GM13976 (cell line): ENCODE measurements at regions not wholly inside any gene's neighbourhood (a gene's known extent, or its start where the extent isn't known, plus 50 kb on each side); places are given as distances from the start of the nearest gene placed in this dataset.

Source experiments
- DNase-seq: peaks from one replicate; pipeline ENCODE4 v3.0.0; 2012; ENCODE audit warnings: low spot score
- CTCF ChIP-seq: IDR thresholded peaks from 2 replicates; pipeline ENCODE4 v1.5.1; 2012; ENCODE audit warnings: borderline replicate concordance, mild to moderate bottlenecking; ENCODE audit not compliant: insufficient read depth; ENCODE audit errors: extremely low read depth, missing control alignments, control extremely low read depth
- in situ Hi-C: fragments of 300-500 bp; cut with MboI; formaldehyde crosslinking; loops from one replicate; pipeline ENCODE4 v1.12.0; 2022; ENCODE audit warnings: low sequenced_read_pairs, mixed read lengths, inconsistent platforms; ENCODE audit not compliant: unreplicated experiment

- DNase-seq, result no peak
- no peak for TF ChIP-seq CTCF
- in situ Hi-C loops, result no loop called here
Observed at GRCh38 chr15:23983500-23984259, 296.6 kb upstream of the NDN start.

DNA sequence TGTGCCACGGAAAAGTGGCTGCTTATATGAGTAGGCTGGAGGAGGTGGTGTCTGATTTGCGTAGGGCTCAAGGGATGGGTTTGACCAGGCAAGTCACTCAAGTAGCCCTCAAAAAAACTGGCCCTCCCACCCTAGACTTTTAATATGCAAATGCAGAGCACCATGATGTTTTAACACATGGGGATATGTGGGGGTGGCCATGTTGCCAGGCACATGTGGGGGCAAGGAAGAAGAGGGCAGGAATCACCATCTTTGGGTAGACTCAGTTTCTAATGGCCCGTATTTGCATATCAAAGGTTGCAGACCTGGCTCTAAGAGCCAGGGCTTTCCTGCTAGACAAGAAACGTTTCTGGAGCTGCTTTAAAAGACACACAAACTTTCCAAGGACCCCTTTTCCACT is 307.2 kb upstream of the NDN start:
- DNase-seq, result no peak
- in situ Hi-C loops, result no loop called here
- no peak for TF ChIP-seq CTCF

DNA sequence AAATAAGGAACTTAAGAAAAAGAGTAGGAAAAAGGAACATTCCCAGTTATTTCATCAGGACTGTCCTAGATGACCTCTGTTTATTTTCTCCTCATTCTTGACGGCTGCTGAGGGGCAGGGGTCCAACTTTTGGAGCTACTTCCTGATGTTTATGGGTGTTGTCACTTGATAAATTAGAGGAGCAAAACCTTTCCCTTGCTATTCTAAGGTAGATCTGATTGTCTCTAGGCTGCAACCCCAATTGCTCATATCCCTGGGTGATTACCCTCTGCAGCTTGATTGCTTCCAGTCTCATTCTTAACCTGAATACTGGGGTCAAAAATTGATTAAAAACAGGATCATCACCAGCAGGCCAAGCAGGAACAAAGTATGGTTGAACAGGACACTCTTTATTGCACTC is 311.0 kb upstream of the NDN start:
- DNase-seq, result no peak
- no peak for TF ChIP-seq CTCF
- in situ Hi-C loops, result no loop called here

- DNase-seq, result no peak
- TF ChIP-seq CTCF, result no peak
- in situ Hi-C loops, result no loop called here
Observed at GRCh38 chr15:24008476-24008875, 321.4 kb upstream of the NDN start.

DNA sequence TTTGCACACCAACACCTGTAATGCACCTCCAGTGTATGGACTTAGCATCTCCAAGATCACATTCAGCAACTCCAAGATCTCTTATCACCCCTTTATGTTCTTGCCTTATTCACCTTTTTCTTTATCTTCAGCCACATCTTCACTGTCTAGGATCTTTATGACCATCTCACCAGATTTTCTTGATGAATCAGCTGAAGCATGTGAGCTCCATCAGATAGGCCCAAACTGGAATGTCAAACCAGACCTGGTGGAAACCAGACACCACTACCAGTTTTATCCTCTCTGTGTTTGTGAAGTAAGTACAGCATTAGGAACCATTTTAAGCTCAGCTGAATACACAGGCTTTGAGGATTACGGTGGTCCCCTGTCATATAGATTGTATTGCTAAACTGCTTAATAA is 330.4 kb upstream of the NDN start:
- no peak for TF ChIP-seq CTCF
- in situ Hi-C loops, result no loop called here

DNA sequence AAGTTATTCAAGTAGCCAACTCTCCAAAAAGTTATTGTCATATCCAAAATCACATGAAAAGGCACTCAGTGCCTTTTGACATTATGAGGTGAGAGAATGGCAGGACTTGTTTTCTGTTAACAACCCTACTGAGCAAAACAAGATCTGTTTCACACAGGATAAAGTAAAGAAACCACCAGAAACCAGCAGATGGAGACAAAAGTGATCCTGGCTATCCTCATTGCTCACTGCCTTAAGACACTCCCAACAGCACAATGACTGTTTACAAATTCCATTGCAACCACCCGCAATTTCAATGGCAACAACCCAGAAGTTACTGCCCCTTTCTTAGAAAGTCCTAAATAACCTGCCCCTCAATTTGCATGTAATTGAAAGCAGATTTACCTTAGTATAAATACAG is 352.6 kb upstream of the NDN start:
- DNase-seq, result no peak
- TF ChIP-seq CTCF, result no peak
- in situ Hi-C loops, result no loop called here

More for the DNA sequence above, 330.4 kb upstream of the NDN start:
- DNase-seq, result no peak
